ENCODE measurements at regions not wholly inside any gene's neighbourhood (a gene's known extent, or its start where the extent isn't known, plus 50 kb on each side); places are given as distances from the start of the nearest gene placed in this dataset.

- no peak for DNase-seq (ENCODE audit: low spot score)
These were observed 133.6 kb upstream of the BMP4 start for GRCh38 chr14:54090274-54090673.

GRCh38 chr14:54094765-54095164, 138.1 kb upstream of the BMP4 start:
- DNase-seq (ENCODE audit: low spot score): no peak

- DNase-seq (ENCODE audit: low spot score): no peak
These were observed 141.9 kb upstream of the BMP4 start for GRCh38 chr14:54098536-54098935.

GRCh38 chr14:54102051-54102456, 145.4 kb upstream of the BMP4 start:
- no peak for DNase-seq (ENCODE audit: low spot score)

- DNase-seq (ENCODE audit: low spot score): no peak
These were observed 145.9 kb upstream of the BMP4 start for GRCh38 chr14:54102530-54102929.

GRCh38 chr14:54104601-54105145, 148.0 kb upstream of the BMP4 start:
- DNase-seq (ENCODE audit: low spot score): no peak

- DNase-seq (ENCODE audit: low spot score): no peak
These were observed 148.8 kb upstream of the BMP4 start for GRCh38 chr14:54105406-54105805.

- no peak for DNase-seq (ENCODE audit: low spot score)
These were observed 149.3 kb upstream of the BMP4 start for GRCh38 chr14:54105898-54106297.

- no peak for DNase-seq (ENCODE audit: low spot score)
These were observed 150.2 kb upstream of the BMP4 start for GRCh38 chr14:54106661-54107377.

- no peak for DNase-seq (ENCODE audit: low spot score)
These were observed 152.2 kb upstream of the BMP4 start for GRCh38 chr14:54108481-54109471.

GRCh38 chr14:54109521-54110120, 153.0 kb upstream of the BMP4 start:
- no peak for DNase-seq (ENCODE audit: low spot score)

- no peak for DNase-seq (ENCODE audit: low spot score)
These were observed 158.3 kb upstream of the BMP4 start for GRCh38 chr14:54114941-54115340.

GRCh38 chr14:54116198-54116885, 159.7 kb upstream of the BMP4 start:
- DNase-seq (ENCODE audit: low spot score): no peak

GRCh38 chr14:54116972-54117371, 160.3 kb upstream of the BMP4 start:
- DNase-seq (ENCODE audit: low spot score): no peak

GRCh38 chr14:54117396-54117795, 160.8 kb upstream of the BMP4 start:
- no peak for DNase-seq (ENCODE audit: low spot score)

GRCh38 chr14:54117924-54118323, 161.3 kb upstream of the BMP4 start:
- no peak for DNase-seq (ENCODE audit: low spot score)

GRCh38 chr14:54120260-54120659, 163.6 kb upstream of the BMP4 start:
- DNase-seq (ENCODE audit: low spot score): no peak

- DNase-seq (ENCODE audit: low spot score): no peak
These were observed 164.9 kb upstream of the BMP4 start for GRCh38 chr14:54121466-54122027.

- DNase-seq (ENCODE audit: low spot score): no peak
These were observed 167.2 kb upstream of the BMP4 start for GRCh38 chr14:54123841-54124240.

- no peak for DNase-seq (ENCODE audit: low spot score)
These were observed 168.5 kb upstream of the BMP4 start for GRCh38 chr14:54125109-54125508.

- no peak for DNase-seq (ENCODE audit: low spot score)
These were observed 170.3 kb upstream of the BMP4 start for GRCh38 chr14:54126947-54127346.

- DNase-seq (ENCODE audit: low spot score): no peak
These were observed 170.9 kb upstream of the BMP4 start for GRCh38 chr14:54127526-54127925.
